ENCODE measurements at regions not wholly inside any gene's neighbourhood (a gene's known extent, or its start where the extent isn't known, plus 50 kb on each side); places are given as distances from the start of the nearest gene placed in this dataset.

GRCh38 chr1:30310966-30311742 lies 412.2 kb downstream of the MATN1 start:
- no peak for DNase-seq

DNA sequence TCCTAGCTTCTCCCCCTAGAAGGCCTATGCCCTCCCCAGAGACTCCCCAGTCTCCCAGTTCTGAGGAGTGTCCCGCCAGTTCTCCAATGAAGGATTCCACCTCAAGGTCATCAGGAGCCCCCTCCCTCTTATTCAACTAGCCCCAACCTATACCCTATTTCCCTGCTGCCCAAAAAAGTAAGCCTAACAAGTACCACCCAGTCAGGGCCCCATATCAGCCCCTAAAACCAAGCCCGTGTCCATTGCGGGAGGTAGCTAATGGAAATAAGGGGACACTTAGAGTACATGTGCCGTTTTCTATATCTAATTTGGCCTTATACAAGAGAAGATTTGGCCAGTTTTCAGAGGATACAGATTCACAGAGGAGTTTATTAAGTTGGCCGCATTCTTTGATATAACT lies 416.2 kb downstream of the MATN1 start:
- no peak for DNase-seq

DNA sequence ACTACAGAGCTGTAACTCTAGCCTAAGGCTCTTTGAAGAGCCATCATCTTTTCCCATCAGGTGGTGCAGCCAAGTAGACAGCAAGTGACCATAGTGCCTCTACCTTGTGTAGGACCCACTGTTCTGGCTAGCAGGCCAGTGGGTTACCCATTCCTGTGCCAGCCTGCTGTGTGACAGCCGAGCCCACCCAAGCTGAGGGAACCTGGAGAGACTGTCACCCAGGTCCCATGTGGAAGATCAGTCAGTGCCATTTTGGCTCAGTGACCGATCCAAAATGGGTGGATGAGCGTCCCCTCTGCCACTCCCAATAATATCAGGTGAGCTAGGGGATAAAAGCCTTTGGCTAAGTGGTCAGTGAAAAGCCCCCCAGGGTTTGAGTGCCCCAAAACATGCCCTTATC lies 417.9 kb downstream of the MATN1 start:
- no peak for DNase-seq

DNA sequence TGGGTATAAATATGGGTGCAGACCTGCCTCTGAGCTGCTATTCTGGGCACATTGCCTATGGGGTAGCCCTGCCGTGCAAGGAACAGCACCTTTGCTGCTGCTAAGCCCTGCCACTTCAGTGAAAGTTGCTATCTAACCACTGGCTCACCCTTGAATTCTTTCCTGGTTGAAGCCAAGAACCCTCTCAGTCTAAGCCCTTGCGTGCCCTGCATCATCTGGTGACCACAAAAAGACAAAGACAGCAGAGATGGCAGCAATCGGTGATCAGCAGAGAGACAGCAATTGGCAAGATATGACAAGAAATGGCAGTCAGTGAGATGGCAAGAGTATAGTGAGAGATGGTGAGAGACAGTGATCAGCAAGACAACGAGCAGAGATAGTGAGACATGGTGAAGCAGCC lies 418.3 kb downstream of the MATN1 start:
- no peak for DNase-seq

DNA sequence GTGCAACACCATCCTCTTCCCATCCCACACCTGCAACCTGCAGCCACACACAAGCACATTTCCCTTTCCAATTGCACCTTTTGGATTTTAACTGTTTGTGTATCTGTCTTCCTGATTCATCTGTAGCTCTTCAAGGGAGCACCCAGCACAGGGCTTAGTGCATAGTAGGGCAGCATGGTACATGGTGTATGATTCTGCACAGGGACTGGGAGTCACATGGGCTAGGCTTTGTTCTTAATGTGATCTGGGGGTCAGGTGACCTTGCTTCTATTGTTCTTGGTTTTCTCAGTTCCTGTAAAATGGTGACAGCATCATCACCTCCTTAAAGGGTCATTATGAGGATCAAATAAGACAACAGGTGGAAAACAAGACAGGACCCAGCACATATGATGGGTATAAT lies 419.3 kb downstream of the MATN1 start:
- DNase-seq, result no peak

DNA sequence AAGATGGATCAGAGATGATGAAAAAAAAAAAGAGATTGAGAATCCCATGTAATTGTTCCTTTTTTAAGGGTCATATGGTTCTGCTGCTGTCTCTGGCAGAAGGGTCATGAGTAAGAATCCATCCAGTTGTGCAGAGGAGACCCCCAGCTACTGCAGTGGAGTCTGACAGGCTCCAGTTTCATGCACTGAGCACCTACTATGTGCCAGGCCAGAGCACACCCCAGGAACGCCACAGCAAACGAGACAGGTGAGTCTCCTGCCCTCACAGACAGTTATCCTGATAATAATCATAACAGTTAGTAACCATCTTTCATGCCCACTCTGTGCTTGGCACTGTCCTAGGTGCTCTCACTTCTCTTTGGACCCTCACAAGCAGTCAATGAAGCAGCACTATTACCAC lies 420.0 kb downstream of the MATN1 start:
- DNase-seq, result no peak

GRCh38 chr1:30302858-30303257 lies 420.5 kb downstream of the MATN1 start:
- no peak for DNase-seq

DNA sequence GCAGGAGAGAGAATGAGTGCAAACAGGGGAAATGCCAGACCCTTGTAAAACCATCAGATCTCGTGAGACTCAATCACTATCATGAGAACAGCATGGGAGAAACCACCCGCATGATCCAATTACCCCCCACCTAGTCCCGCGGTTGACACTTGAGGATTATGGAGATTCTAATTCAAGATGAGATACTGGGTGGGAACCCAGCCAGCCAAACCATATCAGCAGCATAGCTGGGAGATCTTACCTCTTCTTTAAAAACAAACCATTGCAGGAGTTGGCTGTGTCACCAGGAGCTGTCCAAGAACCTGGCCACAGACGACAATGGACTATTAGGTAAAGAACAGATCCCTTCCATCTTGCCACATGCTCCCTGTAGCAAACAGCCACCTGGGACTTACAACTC lies 422.7 kb downstream of the MATN1 start:
- no peak for DNase-seq

DNA sequence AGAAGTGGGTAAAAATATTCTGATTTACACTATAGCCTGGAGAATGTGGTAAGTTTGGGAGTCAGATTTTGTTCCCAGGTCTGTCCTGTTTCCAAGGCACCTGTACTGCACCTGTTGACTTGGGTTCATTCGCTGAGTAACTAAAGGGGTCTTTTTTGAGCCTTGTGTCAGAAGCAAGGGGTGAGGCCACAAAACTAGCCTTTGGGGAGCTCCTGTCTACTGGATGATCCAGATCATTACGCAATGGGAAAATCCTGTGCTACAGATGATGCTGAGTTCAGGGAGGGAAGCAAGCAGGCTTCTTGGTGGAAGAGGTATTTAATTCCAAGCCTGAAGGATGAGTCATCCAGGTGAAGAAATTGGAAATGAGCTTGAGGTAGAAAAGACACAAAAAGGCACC lies 424.0 kb downstream of the MATN1 start:
- no peak for DNase-seq

DNA sequence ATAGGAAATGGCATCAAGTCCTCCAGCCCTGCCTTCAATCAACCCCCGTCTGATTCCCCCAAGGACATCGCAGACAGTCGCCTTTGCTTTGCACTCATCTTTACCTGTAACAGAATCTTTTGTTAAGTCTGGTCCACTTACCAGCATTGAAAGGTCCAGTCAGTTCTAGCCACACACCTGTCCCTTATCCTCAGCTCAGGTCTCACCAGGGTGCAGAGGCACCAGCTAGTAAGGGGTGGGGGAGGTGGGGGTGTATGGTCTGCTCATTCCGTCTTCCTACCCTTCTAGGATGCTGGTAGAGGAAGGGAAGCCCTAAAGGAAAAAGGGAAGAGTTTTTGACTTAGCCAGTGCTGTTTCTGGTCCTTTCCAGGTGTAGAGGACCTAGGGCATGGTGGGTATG lies 427.7 kb downstream of the MATN1 start:
- no peak for DNase-seq

GRCh38 chr1:30295266-30295665 lies 428.1 kb downstream of the MATN1 start:
- DNase-seq, result no peak

DNA sequence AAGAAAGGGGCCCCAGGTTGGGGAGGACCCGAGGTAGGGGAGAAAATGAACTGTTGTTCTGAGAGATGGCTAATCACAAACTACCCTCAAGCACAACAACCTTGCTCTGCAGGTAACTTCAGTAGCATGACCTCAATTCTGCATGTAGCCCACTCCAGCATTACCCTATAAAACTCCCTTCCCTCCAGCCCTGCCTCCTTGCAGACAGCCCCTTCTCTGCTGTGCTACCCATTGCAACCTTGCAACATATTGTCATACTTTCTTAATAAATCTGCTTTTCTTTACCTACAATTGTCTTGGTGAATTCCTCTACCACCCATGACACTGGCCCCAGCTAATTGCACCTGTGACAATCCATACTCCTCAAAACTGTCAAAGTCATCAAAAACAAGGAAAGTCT lies 428.9 kb downstream of the MATN1 start:
- no peak for DNase-seq

- DNase-seq, result no peak
Observed at GRCh38 chr1:30292451-30292850, 430.9 kb downstream of the MATN1 start.

GRCh38 chr1:30291526-30291925 lies 431.9 kb downstream of the MATN1 start:
- DNase-seq, result no peak

DNA sequence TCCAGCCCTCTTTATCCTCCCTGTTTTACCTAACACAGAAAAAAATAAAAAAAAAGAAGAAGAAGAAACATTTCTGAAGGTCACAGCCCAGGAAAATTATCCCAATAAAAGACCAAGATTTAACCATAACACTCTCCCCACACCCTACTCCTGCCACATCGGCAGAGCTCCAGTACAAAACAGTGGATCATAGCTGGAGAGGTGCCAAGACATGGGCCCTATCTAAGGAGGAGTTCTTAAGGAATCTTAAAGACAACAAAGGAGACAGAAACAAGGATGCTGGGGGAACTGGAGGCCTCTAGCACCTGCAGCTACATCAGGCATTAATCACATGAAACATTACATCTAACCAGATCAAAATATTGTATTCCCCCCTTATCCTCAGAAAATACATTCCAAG lies 432.8 kb downstream of the MATN1 start:
- no peak for DNase-seq

GRCh38 chr1:30287976-30288375 lies 435.4 kb downstream of the MATN1 start:
- no peak for DNase-seq

- DNase-seq, result no peak
Observed at GRCh38 chr1:30286988-30287839, 436.2 kb downstream of the MATN1 start.

DNA sequence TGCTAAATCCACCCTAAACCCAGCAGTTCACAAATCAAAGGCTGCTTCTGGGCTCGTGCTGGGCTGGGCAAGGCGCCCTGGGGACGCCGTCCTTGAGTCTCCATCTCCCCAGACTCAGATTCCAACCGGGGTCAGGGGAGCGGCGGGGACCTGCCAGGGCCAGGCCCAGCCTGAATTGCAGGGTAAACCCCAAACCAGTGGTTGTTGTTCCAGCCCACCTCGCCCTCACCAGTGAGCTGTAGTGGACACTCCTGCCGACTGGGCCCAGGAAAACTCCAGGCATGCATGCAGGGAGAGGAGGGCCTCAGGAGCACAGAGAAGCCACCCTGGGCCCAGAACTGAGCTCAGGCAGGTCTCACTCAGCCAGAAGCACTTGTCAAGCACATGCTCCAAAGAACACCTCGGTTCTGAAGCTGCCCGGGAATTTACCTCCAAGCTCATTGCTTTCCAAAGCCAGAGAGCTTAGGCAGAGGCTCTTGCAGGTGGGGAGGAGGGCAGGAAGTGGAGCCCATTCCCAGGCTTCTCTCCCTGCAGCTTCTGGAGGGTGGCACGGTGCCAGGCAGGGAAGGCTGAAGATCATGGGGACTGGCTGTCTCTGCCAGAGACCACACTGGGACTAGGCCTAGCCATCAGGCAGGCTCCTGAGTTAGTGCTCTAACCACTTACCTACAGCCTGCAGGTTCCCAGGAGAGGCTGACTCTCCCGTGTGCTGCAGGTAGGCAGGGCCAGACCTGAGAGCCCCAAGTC lies 437.0 kb downstream of the MATN1 start:
- no peak for DNase-seq

DNA sequence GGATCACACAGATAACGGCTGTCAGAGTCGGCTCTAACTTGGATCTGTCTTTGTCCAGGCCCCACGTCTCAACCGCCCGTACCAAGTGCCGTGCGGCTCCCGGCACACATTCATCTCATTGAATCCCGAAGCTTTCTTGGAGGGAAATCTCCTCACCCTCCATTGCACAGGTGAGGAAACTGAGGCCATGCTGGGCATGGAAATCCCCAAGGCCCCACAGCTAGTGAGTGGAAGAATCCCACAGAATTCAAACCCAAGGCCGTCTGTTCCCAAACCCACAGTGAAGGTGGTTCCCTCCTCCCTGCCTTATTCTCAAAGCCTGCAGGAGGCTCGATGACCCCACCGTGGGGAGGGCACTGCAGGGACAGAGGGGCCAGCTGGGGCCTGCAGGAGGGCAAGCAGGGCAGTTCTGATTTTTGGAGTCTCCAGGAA lies 437.9 kb downstream of the MATN1 start:
- no peak for DNase-seq

- DNase-seq, result no peak
Observed at GRCh38 chr1:30284728-30285475, 438.5 kb downstream of the MATN1 start.

DNA sequence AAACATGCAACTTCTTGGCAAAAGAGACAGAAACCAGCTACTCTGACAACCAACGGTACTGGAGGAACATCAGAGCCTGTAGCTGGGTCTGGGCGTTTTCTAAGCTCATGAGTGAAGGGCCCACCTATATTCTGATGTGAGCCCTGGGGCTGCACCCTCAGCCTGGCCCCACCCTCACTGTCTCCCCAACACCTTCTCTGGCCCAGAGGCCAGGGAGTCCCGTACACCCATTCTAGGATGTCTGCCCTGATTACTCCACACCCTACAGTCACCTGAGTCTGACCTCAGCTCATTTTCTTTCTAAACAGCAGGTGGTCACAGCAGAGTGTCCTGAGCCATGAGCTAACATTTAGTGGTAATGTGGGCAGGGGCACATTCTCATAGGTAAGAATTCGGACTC lies 439.2 kb downstream of the MATN1 start:
- no peak for DNase-seq

- no peak for DNase-seq
Observed at GRCh38 chr1:30283199-30283962, 440.0 kb downstream of the MATN1 start.
